Fibroblast of skin of scalp (primary cell): ENCODE measurements at regions not wholly inside any gene's neighbourhood (a gene's known extent, or its start where the extent isn't known, plus 50 kb on each side); places are given as distances from the start of the nearest gene placed in this dataset.
"Not testable (repeated sequence)": the region's sequence is repeated elsewhere in the genome, so short reads cannot be mapped to it uniquely, and the experiment has no call there.

Source experiments
- DNase-seq: peaks from one replicate; pipeline ENCODE4 v3.0.0-alpha.2; 2013

DNA sequence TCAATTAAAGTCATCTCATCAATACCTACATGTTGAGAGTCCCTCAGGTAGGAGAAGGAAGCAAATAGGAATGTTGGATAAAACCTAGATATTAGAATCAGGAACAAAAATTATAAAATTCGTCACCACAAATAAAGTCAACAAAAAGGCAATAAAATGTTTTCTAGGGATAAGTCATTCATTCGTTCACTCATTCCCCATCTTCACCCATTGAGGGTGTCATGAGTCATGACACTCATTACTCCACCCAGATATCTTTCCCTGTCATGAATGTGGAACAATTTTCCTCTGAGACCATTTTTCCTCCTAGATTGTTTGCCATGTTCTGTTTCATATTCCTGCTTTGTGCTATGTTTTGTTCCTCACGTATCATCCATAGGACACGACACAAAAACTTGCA lies 50.9 kb upstream of the OLIG3 start:
- no peak for DNase-seq

DNA sequence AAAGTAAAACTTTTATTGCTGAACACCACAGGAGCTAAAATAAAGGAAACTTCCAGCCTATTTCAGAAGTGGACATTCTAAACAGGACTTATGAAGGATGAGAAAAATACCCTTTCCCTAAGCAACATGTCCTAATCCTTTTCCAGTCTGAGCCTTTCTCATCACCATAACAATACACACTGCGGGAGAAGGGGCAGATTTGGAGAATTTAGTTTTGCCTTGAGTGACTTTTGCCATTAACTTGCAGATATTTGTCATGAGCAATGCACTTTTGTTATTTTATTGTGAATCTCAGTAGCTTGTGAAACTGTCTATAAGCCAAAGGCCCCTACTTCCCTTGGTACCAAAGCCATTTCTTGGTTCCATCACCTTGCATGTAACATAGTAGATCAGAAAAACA lies 53.0 kb upstream of the OLIG3 start:
- no peak for DNase-seq

DNA sequence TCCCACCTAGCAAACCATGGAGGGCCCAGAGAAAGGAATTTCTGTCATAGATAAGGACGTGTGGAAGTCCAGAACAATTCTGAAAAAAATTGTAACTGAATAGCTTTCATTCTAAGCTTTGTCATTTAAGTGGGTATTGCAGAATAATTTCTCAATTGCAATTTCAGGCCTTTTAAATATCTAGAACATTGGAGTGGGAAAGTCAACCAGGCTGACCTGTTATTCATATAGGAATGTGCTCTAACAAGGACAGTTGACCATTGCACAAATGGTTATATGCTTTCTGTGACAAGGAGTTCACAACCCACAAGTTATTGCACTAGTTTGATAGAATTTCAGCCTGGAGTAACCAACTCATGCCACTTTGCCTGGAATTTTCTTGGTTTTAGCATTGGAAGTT lies 53.4 kb upstream of the OLIG3 start:
- no peak for DNase-seq

DNA sequence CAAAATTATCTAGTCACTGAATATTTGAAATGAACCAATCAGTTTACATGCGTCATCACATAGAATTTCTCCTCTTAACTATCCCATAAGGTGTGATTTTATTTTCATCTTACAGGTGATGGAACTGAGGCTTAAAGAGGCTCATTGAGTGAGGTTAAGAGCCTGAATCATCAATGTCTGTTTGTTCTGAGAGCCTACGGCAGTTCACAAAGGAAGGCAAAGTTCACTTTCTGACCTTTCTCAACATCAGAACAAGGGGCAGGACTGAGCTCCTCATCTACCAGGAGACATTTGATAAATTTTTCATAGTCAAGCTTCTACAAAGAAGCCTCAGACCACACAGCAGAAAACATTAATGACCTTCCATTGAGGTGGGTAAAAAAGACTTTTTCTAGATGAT lies 54.9 kb upstream of the OLIG3 start:
- DNase-seq, result no peak

DNA sequence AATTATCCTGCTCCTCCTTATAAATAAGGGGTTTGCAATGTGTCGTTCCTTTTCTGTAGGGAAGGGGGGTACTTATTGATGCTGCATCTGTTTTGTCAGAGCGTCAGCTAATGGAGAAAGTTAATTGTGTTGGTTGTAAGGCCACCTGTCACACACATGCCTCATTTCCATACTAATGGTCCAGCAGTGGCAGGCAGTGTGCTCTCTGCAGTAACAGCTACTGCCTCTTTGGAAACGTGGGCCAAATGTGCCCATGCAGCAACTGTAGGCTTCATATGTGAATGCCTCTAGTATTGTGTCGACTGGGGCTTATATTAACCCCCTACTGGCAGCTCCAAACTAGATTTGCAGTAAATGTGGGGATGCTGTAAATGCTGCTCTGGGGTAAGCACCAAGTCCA lies 56.3 kb upstream of the OLIG3 start:
- DNase-seq, result no peak

DNA sequence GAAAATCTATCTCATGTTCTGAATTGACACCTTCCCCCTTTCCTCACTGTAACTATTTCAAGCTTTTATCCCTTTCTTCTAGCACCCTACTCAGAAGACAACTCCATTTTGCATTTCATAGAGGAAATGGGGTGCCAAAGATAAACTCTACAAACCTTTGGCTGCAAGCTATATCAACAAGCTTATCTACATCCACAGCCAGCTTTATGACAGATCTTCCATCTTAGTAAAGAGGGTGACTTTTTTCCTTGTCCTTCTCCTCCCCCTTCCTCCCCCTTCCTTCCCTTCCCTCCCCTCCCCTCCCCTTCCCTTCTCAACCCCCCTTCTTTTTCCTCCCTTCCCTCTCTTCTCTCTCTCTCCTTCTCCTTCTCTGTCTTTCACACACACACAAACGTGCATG lies 58.0 kb upstream of the OLIG3 start:
- no peak for DNase-seq

DNA sequence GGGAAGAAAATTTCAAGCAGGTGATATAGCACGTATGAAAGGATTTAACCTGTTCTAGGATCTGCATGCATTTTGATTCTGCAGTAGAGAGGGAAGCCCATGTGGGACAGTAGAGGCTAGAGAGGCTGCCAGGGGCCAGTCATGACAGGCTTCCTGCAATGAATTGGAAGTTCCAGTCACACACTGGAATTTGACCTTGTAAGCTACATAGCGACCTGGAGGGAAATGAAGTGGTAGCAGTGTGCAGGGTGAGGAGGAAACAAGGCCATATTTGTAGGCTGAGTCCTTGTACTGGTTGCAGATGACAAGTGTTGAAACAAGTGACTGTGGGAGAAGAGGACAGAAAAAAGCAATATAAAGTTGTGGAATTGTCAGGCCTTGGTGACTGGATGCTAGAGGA lies 58.6 kb upstream of the OLIG3 start:
- DNase-seq, result no peak

DNA sequence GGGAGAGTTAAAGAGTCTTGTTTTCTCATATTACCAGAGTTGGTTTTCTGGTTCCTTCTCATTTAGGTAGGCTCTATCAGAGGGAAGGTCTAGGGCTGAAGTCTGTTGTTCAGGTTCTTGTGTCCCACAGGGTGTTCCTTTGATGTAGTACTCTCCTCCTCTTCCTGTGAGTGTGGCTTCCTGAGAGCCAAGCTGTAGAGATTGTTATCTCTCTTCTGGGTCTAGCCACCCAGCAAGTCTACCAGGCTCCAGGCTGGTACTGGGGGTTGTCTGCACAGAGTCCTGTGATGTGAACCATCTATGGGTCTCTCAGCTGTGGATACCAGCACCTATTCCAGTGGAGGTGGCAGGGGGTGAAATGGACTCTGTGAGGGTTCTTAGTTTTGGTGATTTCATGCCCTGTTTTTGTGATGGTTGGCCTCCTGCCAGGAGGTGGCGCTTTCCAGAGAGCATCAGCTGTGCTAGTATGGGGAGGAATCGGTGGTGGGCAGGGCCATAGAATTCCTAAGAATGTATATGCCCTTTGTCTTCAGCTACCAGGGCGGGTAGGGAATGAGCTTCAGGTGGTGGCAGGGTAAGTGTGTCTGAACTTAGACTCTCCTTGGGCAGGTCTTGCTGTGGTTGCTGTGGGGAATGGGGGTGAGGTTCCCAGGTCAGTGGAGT lies 65.5 kb upstream of the OLIG3 start:
- not testable (repeated sequence) for DNase-seq

DNA sequence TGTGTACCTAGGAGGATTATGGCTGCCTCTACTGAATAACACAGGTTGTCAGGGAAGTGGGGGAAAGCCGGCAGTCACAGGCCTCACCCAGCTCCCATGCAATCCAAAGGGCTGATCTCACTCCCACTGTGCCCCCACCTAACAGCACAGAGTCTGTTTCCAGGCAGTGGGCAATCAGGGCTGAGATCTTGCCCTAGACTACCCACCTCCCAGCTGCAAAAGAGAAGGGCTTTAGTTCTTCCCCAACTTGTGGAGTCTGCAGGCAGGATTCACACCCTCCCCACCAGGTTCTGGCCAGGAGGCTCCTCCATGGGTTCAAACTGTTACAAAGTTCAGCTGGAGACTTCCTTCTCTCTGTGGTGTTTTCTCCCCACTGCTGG lies 66.0 kb upstream of the OLIG3 start:
- DNase-seq, result no peak

DNA sequence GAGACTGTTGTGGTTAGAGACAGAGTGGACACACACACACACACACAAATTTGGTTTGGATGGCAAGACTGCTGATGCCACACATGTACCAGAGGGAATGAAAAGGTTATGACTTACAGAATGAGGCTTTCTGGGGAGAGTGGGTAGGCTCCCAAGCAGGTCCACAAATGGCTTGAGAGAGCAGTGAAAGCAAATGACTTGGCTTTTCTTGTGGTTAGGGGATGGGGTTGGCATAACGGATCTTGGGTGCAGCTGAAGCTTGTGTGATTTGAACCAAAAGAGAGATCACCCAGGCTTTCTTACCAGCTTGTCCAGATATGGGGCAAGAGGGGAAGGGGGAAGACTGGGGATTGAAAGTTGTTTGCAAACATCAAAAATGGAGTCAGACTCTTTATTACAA lies 73.9 kb upstream of the OLIG3 start:
- no peak for DNase-seq

DNA sequence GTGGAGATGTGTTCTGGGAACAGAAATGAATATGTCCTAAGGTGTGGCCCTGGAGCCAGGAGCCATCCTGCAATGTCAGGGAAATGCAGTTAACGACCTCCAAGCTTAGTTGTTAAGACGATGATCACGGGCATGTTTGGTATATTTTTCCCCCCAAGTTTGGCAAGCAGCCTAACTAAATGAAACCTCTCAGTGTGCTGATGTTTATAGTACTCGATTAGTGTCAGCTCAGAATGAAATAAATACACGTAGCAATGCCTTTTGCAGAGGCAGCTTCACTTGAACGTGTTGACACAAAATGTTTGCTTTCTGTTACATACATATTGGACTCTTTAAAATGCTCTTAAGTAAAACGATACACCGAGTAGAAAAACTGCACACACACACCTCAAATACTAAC lies 76.2 kb upstream of the OLIG3 start:
- DNase-seq, result no peak

DNA sequence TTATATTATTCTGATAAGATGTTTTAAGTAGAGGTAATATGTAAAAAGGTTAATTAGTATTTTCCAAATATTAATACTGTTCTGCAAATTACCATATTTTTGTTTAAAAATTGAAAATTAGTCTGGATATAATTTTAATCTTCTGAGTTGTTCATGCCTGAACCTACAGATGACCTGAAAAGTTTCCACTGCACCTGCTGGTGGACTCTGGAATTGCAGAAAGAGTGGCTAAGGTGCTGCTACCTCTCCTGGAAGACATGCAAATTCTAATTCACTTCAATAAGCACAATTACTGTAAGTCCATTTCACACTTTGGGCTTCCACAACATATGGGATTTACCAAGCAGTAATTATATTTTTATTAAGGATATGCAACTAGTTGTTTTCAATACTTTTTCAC lies 77.7 kb upstream of the OLIG3 start:
- peak; percentile 8 for DNase-seq

DNA sequence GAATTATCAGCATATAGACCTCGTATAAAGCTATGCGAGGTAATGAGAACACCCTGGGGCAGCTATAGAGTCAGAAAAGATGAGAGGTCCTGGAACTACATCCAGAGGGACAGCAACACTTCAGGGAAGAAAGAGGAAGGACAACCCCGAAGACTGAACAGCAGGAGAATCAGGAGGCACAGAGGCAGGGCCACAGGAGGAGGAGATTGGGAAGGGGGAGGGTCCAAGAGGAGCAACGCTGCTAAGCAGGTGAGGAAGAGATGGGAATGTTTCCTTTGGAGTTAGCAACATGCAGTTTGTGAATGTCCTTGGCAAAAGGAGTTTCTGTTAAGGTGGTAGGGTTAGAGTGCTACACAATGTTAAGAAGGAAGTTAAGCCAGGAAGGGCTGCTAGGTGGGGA lies 79.5 kb upstream of the OLIG3 start:
- no peak for DNase-seq

DNA sequence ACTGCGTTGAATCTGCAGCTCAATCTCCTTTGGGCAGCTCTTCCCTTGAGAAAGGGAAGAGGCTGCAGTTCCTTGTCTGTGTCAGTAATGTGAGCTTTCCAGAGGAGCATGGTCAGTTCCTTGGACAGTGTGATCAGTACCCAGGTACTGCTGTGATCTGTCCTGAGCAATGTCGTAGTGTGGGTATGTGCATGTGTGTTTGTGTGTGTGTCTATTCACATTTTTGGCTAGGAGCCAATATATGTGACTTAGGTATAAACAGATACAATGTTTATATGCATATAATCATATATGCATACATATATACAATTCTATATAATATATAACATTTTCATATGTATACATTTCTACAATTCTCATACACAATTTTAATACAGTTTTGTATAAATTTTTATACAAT lies 85.4 kb upstream of the OLIG3 start:
- DNase-seq, result no peak

DNA sequence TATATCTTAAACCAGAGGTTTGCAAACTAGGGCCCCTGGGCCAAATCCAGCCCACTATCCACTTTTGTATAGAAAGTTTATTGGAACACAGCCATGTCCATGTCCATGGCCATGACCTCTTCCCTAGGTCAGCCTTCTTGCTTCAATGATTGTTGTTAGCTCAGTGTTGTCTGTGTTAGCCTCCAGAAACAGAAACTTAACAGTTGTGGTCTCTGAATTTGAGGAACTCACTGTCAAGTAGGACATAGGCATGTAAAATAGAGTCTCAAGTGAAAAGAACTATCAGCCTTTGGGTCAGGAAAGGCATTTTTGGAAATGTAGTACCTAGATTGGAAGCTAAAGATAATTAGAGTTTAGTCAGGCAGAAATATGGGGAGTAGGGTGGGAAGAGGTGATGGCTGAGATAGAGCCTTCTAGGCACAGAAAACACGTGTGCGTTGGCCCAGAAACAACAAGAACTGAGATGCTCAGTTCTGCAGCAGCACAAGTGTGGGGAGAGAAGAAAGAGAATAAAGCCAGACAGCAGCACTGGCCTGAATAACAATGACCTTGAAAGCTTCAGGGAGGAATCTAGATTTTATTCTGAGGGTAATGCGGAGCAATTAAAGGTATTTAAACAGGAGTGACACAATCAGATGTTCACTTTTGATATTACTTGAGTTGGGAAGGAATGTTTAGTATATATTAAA lies 87.0 kb upstream of the OLIG3 start:
- DNase-seq, result no peak

DNA sequence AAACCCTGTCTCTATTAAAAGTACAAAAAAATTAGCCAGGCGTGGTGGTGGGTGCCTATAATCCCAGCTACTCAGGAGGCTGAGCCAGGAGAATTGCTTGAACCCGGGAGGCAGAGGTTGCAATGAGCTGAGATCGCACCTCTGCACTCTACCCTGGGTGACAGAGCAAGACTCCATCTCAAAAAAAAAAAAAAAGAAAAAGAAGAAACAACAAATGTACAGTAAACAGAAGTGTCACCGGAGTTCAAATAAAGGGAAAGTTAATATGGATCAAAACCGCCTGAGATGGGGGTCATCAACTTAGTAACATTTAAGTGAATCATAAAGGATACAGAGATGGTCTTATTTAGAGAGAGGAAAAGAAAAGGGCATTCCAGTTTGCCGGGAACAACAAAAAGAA lies 89.3 kb upstream of the OLIG3 start:
- not testable (repeated sequence) for DNase-seq

DNA sequence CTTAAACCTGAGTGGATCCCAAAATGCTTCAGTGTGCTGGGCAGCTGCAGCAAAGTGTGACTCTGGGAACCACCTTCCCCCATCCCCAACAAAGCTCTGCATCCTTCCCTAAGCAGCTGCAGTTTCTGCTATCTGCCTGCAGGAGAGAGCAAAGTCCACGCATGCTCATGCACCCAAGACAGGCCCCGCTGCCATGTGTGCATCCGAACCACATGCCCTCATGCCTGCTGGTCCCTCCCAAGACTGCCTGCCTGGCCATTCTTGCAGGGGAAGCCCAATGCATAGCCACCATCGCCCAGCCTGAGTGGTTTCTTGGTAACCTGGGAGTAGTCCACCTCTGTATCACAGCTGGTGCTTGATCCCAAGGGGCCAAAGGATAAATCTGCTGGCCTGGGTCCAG lies 94.3 kb upstream of the OLIG3 start:
- DNase-seq, result no peak

DNA sequence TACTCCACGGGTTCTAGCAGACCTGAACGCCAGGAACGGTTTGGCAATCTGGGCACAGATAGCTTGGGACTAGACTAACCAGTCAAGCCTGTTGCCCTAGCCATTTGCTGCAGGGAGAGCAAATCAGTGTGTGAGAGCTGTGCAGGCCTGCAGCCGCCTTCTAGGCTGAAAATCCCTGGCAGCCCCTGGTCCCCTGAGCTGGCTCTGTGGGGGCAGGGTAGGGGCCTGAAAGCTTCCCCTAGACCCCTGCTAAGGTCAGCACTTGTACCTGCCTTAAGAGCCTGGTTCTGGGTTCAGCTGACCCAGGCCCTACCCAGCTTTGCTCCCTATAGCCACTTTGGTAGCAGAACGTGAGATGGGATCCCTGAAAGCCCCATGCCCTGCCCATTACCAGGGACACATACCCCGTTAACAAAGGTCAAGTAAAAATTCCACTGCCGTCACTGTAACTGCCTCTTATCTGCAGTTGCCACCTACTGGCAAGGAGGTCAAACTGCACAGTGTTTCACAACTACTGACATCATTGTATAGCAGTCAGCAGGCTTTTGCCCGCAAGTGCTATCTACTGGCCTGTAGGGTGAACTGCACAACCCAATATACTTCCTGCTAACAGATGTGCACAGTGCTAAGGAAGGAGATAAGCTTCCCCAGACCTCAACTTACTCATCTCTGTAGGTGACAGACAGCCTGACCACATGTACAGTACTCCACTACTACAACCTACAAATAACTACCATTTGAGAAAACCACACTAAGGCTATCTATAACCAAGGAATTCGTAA lies 95.1 kb upstream of the OLIG3 start:
- peak; percentile 22 for DNase-seq

DNA sequence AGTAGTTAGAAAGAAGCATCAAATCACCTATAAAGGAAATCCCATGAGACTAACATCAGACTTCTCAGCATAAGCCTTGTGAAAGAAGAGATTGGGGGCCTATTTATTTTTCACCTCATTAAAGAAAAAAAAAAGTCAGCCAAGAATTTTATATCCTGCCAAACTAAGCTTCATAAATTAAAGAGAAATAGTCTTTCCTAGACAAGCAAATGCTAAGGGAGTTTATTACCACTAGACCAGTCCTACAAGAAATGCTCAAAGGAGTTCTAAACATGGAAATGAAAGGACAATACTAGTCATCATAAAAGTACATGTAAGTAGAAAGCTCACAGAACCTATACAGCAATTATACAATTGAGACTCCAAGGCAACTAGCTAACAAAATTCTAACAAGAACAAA lies 96.5 kb upstream of the OLIG3 start:
- no peak for DNase-seq

DNA sequence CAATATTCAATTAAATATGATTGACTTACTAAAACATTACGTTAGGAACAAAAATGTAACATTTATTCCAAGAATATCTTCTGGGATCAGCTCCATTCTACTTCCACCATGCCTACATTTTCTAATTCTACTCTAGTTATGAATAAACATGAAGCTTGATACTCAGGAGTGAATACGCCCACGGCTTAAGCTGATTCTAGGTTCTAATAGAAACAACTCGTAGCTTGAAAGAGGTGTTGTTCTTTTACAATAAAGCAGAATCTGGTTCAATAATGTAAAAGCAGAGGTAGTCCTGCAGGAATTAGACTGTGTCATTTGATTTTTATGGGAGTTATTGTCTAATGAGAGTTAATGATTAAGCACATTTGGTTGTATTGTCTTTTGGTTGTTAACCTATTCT lies 107.3 kb upstream of the OLIG3 start:
- DNase-seq, result no peak

DNA sequence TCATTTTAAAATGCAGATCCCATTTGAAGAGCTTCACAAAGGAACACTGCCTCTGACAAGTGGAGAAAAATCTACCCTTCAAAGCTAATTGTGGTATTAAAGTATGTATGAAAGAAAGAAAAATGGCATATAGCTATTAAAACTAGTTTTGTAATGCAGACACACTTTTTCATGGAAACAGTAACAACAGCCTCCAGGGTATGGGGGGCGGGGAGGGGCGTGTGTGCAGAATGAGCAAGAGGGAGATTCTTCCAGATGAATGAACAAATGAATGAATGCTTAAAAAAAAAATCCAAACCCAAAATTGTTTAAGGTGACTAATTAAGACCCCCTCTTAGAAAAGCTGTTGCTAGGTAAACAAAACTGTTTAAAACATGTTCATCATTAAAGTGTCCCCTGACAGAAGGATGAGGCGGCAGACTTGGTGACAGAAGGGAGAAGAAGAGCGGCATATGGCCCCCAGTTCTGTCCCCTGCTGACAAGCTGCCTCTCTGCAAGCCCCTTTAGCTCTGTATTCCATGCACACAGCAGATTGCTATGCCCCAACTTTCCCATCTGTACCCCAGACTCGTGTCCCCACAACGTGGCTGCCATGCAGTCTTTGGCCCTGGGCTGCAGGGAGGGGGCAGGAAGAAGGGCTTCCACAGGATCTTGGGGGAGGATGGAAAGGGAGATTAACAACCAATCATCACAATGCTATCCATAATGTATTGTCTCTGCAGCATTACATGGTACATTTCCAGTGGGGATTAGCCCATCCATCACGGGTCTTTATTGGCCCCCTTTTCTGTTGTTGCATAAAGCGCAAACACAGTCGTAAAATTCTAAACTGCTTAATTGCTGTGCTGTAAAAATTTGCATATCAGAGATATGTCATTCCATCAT lies 108.4 kb upstream of the OLIG3 start:
- no peak for DNase-seq

DNA sequence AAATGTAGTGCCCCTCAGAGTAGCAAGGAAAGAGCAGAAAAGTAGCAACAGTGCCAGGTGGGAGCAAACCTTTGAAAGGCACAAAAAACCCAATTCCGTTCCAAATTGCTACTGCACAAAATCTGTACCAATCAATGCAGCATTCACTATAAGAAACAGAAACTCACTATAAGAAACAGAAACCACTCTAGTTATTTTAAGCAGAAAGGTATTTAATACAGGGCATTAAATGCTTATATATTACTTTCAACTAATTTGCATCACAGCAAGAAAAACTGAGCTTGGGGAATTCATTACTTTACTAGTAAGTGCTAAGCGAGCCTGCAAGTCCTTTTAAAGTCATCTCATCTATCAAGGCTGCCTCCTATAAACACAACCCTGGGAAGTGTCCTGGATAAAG lies 116.5 kb upstream of the OLIG3 start:
- no peak for DNase-seq

DNA sequence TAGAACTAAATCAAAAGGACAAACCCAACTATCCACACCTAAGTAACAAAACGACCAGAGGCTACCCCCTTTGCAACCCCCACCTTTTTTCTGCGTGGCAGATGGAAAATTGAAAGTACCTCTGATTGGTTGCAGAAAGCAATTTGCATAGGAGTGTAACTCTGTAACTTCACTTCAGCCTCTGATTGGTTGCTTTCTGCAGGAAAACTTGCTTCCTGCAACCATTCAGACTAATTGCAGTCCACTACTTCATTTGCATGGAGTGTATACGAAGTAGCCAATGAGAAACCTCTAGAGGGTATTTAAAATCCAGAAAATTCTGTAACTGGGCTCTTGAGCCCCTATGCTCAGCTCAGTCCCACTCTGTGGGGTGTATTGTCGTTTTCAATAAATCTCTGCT lies 129.1 kb upstream of the OLIG3 start:
- no peak for DNase-seq
